Myocyte (in vitro differentiated cells): ENCODE measurements at regions not wholly inside any gene's neighbourhood (a gene's known extent, or its start where the extent isn't known, plus 50 kb on each side); places are given as distances from the start of the nearest gene placed in this dataset.
"Not testable (repeated sequence)": the region's sequence is repeated elsewhere in the genome, so short reads cannot be mapped to it uniquely, and the experiment has no call there.

ENCODE experiments used
- DNase-seq: peaks from one replicate; pipeline ENCODE4 v3.0.0-alpha.2; 2012; ENCODE audit warnings: low read depth

DNA sequence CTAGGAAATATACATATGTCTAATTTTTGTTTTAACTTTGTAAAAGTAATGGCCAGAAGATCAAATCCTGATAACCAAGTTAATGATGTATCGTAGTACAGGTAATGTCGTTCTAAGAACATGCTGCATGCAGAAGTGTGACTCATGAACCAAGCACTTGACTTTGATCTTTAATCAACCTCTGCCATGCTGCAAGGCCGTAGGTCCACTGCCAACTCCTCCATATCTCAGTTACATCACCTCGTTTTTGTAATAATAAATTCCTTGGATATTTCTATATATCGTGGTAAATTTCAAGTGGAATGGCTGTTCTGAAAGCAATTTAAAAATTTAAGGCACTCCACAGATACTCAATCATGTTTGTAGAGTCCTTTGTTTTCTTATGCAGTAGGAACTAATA is 771.7 kb downstream of the EPHA7 start:
- DNase-seq = no peak

DNA sequence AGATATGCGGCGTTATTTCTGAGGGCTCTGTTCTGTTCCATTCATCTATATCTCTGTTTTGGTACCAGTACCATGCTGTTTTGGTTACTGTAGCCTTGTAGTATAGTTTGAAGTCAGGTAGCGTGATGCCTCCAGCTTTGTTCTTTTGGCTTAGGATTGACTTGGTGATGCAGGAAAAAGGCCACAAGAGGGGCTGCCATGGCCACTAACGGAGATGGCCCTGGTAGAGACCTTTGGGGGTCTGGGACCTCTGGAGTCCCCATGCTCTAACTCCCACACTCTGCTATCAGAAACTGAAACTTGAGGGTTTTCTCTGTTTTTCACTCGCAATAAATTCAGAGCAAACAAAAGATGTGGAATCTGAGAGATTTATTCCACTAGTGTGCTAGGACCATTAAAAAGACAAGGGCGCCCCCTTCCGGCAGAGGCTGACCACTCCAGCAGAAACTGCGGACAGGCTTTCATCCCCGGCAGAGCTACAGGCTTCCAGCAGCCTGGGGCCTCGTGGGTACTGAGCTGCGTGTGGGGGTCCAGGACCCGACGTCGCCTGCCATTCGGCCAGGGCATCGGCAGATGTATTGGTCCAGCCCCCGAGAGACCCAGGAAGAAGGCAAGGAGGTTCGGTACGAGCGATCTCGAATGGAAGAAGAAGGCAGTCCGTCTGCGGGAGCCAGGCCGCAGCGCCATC is 775.1 kb downstream of the EPHA7 start:
- DNase-seq = not testable (repeated sequence)

DNA sequence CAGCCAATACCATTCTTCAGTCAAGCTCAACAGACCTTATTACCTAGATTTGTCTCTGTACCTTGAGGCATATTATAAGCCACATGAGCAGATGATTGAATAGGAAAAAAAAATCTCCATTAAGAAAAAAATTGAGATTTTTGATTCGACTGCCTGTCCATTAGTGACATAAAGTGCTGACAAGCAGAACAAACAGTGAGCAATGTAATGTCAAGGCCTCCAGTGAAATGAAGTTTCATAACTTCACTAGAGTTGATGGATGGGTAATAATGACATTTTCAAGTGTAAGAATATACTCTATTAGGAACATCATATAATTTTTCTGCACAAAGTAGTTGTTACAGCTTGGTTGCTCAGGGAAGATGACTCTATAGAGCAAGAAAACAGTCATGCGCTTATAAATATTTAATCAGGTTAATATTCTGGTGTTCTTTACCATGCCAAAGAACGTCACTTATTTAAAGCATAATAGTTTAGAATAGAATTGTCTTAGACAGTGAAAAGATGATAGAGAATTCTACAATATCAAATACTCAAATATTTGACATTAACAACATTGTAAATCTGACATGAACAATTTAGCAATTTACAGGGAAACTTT is 783.7 kb downstream of the EPHA7 start:
- DNase-seq = no peak

DNA sequence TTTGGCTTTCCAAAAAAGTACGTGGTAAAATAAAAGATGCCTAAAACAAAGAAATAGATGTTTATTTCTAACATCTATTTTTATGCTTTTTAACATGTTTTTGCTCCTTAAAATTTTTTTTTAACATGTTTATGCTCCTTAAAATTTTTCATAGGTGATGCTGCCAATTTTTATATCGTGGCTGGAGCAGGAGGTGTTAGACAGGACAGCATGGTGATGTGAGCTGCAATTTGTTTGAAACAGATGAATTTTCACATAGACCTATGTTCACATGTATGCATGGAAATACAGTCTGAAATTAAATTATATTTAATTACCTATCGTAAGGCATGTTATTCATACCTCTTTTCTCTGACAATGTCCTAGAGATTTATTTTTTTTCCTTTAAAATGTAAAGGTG is 784.8 kb downstream of the EPHA7 start:
- no peak for DNase-seq

DNA sequence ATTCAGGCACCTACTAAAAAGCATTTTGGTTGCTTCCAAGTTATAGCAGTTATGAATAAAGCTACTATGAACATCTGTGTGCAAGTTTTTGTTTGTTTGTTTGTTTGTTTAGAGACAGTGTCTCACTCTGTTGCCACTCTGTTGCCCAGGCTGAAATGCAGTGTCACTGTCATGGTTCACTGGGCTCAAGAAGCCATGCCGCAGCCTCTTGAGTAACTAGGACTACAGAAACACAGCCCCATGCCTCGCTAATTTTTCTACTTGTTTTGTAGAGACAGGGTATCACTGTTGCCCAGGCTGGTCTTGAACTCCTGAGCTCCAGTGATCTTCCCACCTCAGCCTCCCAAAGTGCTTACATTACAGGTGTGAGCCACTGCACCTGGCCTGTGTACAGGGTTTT is 795.9 kb downstream of the EPHA7 start:
- no peak for DNase-seq

DNA sequence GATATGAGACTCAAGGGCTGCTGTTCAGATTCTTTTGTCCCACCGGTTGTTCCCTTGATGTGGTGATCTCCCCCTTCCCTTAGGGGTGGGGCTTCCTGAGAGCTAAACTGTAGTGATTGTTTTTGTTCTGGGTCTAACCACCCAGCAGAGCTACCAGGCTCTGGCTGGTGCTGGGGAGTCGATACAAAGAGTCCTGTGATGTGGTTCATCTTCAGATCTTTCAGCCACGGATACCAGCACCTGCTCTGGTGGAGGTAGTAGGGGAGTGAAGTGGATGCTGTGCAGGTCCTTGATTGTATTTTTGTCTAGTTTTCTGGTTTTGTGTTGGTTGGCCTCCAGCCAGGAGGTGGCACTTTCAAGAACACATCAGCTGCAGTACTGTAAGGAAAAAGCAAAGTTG is 801.6 kb downstream of the EPHA7 start:
- DNase-seq = no peak

DNA sequence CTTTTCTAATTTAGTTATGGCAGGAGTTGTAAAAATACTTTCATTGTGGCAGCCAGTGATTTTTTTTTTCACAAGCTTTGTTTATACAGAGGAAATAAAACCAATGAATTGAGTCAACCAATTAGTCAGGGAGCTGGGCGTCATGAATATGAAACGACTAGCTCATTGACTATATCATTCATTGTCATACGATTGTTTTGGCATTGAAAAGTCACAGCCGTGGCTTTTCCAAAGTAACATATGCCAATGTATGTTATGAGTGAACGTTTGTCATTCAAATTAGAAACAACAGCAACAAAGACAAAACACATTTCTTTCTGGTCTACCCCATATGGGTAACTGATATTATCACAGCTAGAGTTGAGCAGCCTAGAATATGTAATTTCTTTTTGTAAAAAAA is 810.6 kb downstream of the EPHA7 start:
- DNase-seq = no peak

DNA sequence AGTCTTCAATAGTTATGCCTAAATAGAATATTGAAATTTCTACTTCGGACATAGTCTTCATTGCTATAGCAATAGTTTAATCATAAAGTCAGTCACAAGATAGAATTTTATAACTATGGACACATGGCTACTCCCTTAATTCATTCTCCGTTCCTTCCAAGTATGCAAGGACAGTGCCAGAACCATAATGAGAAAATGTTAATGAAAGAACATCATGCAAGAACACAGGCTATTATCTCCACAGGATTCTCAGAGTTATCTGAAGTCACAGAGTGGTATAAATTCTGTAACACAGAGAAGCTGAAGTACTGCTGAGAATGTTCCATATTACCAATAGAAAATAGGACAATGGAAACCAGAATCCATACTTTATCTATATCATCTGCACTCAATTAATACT is 826.2 kb downstream of the EPHA7 start:
- no peak for DNase-seq

DNA sequence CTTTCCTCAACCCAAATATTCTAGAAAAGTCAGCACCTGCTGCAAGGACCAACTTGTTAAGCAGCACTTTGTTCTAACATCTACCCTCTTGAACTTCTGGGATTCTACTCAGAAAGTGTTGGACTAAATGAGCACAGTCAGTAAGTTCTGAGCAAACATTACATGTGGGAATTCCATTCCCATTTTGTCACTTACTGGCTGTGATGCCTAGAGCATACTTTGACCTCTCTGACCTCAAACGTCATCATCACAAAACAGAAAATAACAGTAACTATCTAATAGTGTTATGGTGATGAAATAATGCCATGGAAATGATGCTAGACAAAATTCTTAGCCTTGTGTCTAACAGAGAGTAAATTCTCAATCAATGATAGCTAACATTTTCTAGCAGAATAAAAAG is 829.4 kb downstream of the EPHA7 start:
- DNase-seq = peak; percentile 9

DNA sequence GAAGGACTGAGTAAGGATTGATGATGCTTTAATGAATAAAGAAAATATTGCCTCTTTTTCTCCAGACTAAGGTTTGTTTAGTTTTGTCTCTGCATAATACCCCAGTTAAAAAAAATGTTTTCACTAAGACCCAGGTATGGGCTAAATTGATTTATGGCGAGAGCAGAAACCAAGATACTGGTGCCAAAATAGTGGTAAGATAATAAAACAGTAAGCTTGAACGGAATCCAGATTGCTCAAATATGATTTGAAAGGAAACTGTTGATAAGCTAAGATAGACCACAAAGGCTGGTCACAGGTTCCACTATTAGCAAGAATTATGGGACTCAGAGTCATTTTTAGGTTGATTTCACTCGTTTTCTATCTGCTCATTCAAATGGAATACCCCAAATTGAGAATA is 831.2 kb downstream of the EPHA7 start:
- no peak for DNase-seq

DNA sequence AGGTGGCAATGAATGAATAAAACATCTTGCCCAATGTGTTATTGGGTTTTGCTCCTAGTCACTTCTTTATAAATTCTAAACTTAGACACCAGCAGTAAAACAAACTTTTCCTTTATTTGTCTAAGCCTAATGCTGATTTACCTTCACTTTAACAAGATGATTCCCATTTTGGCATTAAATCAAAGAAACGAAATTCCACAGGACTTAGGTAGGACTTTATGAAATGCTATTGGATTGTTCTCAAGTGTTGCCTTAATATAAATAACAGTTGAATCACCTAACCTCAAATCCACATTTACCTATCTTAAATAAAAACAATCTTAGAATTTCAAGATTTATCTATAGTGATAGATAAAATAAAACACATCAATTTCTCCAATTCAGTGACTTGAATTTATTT is 831.8 kb downstream of the EPHA7 start:
- DNase-seq = no peak

DNA sequence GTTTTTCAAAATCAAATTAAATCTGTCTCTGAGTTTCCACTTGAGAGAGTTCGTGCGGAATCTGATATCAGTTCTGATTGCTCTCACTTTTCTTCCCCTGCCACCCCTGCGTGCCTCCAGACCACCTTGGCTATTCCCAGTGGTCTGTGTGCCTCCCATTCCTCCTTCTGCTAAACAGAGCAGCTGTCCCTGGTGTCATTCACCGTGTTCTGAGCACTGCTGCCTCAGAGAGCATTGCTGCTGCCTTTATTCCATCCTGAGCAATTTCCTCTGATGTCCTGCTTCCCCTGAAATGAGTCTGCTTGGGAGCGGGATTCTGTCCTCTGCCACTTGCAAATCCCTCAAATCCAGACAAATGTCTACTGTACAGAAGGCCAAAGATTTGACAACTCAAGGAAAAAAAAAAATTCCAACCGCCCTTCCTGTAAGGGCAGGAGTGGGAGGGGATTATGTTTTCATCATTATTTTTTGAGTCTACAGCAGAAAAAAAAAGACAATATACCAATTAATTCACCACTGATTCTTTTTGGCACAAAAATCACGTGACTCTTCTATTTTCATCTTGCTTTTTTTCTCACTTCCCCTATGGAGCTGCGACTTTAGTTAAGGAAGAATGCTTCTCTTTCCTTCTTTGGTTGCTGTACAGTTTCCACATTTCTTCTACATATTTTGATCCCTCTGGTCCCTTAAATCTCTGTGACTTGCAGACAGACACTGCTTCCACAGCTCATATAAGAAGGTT is 833.0 kb downstream of the EPHA7 start:
- no peak for DNase-seq

DNA sequence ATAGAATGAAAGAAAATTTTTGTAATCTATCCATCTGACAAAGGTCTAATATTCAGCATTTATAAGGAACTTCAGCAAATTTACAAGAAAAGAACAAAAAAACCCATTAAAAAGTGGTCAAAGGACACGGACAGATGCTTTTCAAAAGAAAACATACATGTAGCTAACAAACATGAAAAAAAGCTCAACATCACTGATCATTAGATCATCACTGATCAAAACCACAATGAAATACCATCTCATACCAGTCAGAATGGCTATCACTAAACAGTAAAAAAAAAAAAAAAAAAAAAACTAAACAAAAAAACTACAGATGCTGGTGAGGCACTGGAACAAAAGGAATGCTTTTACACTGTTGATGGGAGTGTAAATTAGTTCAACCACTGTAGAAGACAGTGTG is 837.1 kb downstream of the EPHA7 start:
- DNase-seq = no peak

DNA sequence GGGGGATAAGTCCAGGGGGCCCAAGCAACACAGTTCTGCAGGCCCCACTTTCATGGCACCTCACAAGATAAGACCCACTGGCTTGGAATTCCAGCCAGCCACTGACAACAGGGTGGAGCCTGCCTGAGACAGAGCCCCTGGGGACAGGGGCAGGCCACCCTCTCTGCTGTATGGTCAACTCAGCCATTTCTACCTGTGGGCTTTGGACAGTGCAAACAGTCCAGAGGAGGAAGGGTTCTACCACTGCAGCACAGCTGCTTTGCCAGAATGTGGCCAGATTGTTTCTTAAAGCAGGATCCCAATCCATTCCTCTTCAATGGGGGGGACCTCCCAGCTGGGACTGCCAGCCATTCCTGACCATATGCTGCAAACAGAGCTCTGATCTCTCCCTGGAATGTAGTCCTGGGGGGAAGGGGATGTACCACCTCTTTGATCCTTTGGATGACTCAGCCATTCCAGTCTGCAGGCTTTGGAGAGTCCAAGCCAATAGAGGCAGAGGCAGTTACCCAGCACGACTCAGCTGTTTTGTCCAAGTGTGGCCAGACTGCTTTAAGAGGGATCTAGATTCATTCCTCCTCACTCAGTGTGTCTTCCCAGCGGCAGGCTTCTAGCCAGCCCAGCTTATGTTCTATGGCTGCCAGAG is 842.2 kb downstream of the EPHA7 start:
- DNase-seq = peak; percentile 72

DNA sequence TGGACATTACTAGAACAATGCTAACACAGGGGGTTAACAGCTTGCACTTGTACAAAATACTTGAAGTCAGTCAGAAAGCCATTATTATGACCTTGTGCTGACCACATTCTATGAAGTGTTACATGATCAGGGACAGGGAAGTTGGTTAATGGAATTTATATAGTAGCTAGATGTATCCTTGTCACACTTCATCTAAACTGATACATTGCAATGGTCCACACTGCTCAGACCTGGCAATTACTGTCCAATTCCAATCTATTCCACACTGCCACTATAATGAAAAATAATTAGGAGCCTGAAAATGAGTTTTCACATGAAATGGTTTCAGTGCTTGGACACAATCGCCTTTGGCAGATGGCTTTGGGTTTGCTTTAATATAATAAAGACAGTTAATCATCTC is 850.8 kb downstream of the EPHA7 start:
- DNase-seq = no peak

DNA sequence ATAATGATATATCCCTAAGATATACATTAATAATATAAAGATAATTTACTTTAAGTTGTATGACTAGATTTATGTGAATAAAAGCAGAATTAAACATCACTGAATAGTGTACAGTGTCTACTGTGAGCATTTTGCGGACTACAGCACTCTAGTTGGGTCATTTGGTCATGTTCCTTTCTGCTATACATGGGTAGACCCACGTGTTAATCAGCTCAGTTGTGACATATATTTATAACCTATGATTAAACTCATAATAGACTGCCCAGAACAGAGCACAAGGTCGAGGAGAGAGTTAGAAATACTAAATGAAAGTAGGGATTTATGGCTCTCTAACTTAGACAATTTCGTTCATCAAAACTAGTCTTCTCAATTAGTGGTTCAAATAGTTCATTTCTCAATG is 852.7 kb downstream of the EPHA7 start:
- DNase-seq = no peak

DNA sequence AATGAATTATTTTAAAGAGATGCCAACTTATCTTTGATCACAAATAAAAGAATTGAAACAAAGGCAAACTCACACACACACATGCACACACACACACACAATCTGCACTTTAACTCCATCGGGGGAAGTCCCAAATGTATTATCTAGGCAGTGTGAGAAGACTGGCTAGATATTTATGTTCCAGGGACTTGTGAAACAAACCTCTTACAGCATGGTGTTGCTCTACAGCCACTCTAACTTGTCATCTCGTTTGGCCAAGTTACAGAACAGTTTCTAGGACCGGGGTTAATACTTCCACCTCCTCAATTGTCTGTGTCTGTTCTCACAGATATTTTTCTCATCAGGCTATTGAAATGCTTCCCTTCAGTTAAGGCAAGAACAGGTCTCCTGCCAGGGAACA is 855.0 kb downstream of the EPHA7 start:
- DNase-seq = no peak

DNA sequence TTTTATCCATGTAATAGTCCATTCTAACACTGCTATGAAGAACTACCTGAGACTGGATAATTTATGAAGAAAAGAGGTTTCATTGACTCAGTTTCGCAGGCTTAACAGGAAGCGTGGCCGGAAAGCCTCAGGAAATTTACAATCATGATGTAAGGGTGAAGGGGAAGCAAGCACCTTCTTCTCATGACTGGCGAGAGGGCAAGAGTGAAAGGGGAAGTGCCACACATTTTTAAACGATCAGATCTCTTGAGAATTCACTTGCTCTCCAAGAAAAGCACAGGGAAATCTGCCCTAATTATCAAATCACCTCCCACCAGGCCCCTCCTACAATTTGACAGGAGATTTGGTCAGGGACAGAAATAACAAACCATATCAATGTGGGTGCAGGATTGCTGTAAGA is 859.7 kb downstream of the EPHA7 start:
- no peak for DNase-seq

DNA sequence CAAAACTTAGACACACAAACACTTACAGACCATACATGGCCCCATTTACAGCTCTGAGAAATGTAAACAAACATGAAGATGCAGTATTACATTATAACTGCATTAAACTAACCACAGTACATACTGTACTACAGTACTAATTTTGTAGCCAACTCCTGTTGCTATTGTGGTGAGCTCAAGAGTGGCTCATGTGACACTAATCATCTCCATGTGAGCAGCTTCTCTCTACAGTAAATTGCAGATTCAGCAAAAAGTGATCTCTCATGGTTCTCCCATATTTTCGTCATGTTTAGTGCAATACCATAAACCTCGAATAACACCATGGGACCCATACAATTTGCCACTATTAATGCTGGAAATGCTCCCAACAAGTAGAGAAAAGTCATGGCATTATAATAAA is 860.4 kb downstream of the EPHA7 start:
- peak; percentile 36 for DNase-seq

DNA sequence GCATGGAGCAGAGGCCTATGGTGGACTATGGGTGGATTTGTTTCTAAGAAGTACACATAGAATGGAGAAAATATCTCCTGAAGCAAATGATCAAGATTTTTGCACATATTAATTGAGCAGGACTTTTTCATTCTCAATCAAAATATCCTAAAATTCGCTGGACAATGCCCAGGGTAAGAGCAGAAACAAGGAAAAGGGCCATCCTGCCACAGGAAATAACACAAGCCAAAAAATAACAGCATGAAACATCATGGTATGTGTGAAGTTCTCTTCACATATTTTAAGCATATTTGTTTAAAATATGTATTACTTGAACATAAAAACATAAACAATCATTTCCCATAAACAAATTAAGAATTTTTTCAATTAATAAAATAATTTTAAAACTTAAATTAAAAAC is 868.9 kb downstream of the EPHA7 start:
- DNase-seq = no peak

DNA sequence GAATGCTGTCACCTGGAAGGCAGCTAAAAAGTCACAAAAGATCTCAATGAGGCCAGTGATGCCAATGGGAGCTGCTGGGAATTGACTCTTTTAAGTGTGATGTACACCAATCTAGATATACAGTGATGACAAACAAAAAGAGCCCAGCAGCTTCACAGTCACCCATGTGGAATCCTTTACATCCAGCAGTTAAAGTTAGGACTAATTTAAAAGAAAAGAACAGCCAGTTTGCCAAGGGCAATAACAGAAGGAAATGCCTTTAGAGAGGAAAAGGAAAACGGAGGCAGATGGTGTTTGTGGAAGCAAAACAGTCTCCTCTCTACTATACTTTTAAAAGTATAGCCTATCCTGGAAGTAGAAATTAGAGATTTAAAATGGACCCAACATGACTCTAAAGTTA is 873.5 kb downstream of the EPHA7 start:
- DNase-seq = no peak

DNA sequence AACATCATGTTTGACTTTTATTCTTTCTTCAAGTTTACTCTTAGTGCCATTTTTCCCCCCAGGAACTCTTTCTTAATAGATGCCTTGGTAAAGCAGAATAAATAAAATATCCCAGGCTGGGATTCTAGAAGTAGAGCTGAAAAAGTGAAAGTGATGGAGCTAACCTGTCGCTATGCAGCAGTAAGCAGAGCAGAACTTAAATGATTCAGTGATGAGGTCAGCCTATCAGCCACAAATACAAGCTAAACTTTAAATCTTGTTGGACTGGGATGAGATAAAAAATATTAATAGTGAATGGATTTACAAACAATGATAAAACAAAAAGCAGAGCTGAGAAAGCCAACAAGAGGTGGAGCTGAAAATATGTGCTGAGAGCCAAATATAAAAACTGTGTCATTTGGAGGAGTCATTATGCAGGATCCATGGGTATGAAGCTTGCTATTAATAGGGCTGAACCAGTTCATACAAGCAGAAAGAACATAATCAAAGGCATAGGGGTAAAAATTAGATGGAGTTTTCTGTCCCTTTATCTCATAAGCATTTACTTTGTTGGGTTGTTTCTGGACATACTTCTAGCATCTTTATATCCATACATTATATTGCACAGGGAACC is 877.8 kb downstream of the EPHA7 start:
- peak; percentile 67 for DNase-seq
